MM.1S (cell line): ENCODE measurements at regions not wholly inside any gene's neighbourhood (a gene's known extent, or its start where the extent isn't known, plus 50 kb on each side); places are given as distances from the start of the nearest gene placed in this dataset.

Experiments used
- EZH2 ChIP-seq: fragments of 300-600 bp; sonication (generic); optimal IDR thresholded peaks from 2 replicates; pipeline ENCODE3; 2017; ENCODE audit warnings: low read depth, mild to moderate bottlenecking, antibody characterized with exemption, low read length, mixed read lengths
- EZH2phosphoT487 ChIP-seq: fragments of 300-600 bp; sonication (generic); IDR thresholded peaks from 2 replicates; pipeline ENCODE4 v1.6.1; 2018; ENCODE audit warnings: antibody characterized with exemption, low read length
- TF ChIP-seq, protein P1 (sequence below): fragments of 300-600 bp; sonication (generic); IDR thresholded peaks from 2 replicates; pipeline ENCODE4 v1.5.1; 2016; ENCODE audit warnings: antibody characterized with exemption, low read length, mixed read lengths

DNA sequence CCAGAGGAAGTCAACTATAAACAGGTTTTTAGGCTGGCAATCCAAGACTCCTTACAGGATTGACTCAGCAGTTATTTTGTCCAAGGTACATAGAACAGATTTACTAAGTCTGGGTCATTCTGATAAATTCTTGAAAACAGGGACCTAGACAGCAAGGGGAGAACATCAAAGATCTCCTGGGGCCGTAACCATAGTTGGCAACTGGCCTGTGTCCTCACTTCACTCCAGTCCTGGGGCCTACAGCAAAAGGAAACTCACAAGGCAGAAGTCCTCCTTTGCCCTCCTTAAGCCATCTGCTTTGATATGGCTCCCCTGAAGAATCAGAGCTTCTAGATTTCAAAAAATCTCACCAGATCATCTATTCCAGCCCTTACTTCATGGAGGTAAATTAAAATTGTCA, 207.2 kb upstream of the IGF1 start:
- TF ChIP-seq, protein P1, sequence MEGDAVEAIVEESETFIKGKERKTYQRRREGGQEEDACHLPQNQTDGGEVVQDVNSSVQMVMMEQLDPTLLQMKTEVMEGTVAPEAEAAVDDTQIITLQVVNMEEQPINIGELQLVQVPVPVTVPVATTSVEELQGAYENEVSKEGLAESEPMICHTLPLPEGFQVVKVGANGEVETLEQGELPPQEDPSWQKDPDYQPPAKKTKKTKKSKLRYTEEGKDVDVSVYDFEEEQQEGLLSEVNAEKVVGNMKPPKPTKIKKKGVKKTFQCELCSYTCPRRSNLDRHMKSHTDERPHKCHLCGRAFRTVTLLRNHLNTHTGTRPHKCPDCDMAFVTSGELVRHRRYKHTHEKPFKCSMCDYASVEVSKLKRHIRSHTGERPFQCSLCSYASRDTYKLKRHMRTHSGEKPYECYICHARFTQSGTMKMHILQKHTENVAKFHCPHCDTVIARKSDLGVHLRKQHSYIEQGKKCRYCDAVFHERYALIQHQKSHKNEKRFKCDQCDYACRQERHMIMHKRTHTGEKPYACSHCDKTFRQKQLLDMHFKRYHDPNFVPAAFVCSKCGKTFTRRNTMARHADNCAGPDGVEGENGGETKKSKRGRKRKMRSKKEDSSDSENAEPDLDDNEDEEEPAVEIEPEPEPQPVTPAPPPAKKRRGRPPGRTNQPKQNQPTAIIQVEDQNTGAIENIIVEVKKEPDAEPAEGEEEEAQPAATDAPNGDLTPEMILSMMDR = no peak
- no peak for TF ChIP-seq EZH2phosphoT487
- no peak for TF ChIP-seq EZH2
